ENCODE measurements at regions not wholly inside any gene's neighbourhood (a gene's known extent, or its start where the extent isn't known, plus 50 kb on each side); places are given as distances from the start of the nearest gene placed in this dataset.

GRCh38 chr17:81345228-81346089, 49.8 kb upstream of the BAHCC1 start:
- peak; percentile 83 for DNase-seq (ENCODE audit: low read depth)
